HK-2 (cell line): ENCODE measurements at regions not wholly inside any gene's neighbourhood (a gene's known extent, or its start where the extent isn't known, plus 50 kb on each side); places are given as distances from the start of the nearest gene placed in this dataset.
"Not testable (repeated sequence)": the region's sequence is repeated elsewhere in the genome, so short reads cannot be mapped to it uniquely, and the experiment has no call there.

Experiments used
- DNase-seq: peaks from one replicate; pipeline ENCODE4 v3.0.0-alpha.2; 2018; ENCODE audit not compliant: unreplicated experiment

DNA sequence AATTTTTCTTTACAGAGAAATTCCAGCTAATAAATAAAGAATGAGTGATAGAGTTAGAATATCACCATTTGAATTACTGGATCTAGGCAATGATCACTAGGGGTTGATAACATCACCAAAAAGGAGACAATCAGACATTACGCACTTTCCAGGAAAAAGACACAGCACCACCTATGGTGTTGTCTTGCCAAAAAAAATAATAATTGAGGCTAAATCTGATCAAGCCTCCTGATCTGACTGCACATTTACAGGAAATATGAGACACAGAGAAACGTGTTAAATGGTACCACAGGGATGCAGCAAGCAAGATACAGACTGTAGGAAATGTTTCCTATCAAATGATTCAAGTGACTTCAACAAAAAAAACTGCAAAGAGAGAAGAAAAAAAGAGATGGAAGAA, 92.8 kb downstream of the EOMES start:
- no peak for DNase-seq

DNA sequence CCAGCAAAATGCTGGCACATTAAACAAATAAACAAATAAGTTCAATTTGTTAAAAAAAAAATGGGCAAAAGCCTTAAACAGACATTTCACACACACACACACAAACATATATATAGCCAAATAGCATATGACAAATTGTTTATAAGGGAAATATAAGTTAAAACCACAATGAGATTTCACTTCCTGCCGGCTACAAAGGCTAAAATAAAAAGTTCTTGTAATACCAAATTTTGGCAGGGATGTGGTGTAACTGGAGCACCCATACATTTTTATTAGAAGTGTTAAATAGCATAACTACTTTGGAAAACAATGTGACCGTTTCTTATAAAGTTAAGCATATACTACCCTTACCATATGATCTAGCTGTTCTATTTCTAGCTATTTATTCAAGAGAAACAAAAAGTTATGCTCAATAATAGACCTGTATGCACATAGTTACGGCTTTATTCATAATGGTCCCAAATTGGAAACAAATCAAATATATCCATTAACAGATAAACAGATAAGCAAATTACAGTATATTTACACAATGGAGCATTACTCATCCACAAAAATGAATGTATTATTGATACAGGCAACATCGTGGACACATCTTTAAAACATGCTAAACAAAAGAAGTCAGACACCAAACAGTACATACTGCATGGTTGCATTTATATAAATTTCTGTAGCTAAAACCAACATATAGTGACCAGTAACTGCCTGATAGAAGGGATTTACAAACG, 93.9 kb downstream of the EOMES start:
- DNase-seq, result no peak

DNA sequence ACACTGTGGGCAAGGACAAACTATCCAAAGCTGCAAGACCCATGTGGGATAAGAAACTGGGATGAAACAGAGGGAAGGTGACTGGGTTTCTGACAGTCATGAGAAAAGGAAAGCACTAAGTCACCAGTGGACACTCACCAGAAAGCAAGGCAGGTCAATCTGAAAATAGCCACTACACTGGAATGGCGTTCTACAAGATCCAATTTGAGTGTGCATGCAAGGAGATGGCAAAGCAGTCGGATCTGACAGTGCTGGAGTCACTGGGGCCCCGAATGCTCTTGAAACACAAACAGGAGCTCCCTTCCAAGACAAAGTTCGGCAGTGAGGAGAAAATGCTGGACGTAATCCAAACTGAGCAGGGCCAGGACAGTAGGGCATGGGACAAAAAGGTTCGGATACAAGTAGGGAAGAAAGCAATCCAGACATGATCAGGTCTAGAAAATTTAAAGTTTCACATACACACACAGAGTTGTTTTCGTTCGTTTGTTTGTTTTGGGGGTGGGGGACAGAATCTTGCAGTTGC, 95.5 kb downstream of the EOMES start:
- DNase-seq, result no peak

DNA sequence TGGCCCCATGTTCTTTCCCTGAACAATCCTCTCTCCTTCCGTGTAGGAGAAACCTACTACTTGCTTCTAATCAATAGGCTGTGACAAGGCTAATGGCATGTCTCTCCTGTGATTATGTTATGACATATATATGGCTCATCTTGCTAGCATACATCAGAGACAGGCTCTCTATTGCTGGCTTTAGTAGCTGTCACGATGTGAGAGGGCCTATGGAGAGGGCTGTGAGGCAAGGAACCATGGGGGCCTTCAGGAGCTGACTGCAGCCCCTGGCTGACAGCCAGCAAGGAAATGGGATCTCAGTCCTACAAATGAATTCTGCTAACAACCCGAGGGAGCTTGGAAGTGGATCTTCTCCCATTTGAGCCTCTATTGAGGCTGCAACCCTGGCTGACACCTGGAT, 96.3 kb downstream of the EOMES start:
- DNase-seq, result no peak

DNA sequence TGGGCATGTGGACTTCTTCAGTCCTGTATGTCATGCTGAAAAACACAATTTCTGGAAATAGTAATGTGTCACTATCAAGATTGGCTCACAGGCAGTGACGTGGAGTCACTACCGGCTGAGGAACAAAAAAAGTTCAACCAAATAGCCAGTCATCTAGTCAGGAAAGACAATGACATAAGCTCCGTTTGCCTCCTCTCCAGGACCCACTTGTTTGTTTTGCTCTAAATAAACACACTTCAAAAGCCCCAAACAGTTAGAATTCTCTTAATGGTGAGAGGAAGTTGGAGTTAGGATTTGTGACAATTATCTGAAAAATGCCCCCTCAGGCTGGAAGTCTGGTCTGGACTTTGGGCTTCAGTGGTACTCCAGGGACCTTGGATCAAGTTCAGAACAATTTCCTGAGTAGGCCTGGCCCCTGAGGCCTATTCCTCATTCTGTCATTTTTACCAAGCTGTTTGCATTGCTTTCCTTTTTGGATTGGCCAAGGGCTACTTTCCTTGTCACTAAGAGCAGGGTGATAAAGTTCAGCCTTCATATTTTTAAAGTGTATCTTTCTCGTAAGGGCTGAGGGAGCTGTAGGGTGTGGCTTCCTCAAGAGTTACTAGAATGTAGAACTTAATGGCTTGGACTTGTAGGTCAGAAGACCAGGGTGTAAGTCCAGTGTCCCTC, 98.9 kb downstream of the EOMES start:
- DNase-seq, result no peak

DNA sequence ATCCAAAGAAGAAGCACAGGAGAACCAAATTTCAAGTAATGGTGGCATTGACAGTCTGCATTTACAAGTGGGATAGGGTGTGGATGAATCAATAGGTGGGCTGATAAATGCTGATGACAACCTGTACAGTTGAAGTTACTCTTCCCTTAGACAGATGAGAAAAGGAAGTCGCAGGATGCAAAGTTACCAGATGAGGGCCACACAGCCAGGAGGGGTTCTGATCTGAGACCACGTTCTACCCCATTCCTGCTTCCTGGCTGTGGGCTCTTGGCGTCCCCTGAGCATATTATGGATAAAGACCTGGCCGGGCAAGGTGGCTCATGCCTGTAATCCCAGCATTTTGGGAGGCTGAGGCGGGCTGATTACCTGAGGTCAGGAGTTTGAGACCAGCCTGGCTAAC, 104.6 kb downstream of the EOMES start:
- DNase-seq, result no peak

DNA sequence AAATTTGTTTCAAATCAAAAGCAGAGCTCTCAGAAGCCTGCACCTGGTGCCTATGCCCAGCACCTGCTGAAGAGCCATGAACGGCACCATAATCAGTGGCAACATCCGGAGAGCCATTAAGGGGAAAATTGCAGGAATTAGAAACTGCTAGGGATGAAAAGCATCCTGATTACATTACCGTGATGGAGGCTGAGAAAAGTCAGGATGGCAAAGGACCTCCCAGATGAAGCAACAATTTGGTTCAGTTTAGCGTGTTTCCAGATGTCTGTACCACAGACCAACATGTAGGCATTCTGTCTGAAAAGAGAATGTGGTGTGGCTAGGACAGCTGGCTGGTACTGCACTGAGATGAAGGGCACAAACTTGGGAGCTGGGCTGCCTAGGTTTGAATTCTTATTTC, 106.1 kb downstream of the EOMES start:
- DNase-seq, result no peak

DNA sequence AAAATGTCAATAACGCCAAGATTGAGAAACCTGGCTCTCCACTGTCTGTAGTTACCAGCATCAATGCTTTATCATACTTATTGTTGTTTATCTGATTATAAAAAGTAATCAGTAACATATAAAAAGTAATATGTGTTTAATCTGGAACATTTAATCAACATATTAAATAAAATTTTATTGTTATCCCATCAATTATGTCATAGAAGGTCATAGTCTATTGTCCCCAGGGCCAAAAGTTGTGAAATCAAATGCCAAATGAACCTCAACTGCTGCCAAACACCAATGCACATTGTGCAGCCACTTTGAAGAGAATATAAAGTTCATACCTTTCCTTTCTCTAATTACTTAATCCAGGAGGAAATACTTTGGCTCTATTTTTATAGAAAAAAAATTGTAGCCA, 106.6 kb downstream of the EOMES start:
- no peak for DNase-seq

DNA sequence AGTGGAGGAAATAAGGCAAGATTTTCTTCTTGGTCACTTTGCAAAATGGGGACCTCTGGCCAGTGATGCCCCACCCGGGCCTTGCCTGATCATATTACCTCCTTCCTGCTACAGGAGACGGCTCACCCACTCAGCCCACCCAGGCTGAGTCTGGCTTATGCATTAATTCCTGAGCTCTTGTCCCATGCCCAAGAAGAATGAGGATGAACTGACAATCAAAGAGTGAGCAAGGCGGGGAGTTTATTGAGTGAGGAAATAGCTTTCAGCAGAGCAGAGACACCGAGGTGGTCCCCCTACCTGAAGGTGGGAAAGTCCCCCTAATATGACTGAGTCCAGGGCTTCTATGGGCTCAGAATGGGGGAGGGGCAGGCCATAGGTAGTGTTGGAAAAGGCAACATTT, 107.5 kb downstream of the EOMES start:
- no peak for DNase-seq

DNA sequence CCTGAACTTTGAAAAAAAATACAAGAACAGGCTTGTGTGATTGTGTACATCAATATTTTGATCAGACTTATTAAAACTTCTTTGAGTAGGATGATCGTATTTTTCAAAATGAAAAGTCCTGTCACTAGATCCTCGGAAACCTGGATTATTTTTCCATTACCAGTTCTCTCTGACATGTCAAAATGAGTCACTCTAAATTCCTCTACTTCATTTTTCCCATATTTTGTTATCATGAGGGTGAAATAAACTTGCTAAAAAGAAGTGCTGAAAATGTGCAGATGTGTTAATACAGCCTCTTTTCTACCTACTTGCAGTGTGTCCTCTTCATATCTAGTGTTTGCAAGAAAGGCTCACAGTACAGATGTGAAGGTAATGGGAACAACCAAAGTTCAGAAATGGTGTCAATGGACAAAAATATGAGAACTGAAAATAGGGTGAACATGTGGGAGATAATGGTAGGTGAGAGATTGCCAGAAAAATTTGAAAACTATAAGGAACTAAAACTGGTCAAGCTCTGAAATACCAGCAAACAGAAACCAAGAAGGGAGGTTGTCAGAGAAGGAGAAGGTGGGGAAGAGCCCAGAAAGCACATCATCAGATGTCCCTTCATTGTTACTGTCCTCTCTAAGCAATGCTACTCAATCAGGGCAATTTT, 108.2 kb downstream of the EOMES start:
- DNase-seq, result no peak

DNA sequence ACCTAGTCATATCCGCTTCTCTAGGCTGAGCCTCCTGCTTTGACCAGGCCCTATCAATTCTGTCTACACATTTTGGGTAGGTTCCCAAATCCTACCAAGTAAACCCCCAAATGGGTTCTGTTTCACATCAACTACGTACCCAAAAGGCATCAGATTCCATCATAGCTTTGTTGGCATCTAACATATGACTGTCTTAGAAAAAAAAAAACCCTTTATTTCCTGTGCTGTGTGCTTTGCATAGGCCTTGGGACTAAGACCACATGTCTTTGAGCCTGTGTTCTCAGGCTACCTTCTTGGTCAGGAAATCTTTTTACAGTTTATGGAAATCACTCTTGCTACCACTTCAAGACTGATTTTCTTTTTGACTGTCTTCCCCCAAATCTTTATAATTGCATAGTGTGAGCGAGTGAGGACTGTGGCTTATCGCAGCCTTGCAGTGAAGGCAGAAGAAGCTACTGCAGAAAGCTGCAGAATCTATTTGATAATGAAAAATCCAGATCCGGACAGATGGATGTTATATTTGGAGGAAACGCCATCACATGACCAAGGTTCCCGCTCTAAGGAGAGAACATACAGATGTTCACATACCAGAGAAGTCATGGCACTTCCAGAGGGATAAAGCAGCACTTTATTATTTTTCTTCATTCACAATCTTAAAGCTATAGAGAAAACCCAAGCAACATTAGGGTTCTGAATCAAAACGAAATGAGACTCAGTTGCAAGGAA, 111.2 kb downstream of the EOMES start:
- DNase-seq, result no peak

DNA sequence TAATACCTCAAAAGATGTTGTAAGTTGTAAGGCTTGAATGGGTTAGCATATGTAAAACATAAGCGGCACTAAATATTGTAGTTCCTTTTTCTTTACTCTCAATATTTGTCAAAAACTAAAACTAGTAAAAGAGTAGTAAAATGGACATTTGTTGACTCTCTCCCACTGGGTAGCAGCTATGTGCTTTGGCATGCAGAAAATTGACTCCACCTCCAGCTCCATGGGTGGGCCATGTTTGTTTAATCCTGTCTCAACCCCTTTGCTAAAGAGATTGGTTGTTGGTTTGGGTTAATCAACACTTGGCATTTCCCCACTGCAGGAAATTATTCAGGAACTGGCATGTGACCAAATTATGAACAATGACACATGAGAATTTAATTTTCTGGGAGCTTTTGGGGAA, 114.8 kb downstream of the EOMES start:
- no peak for DNase-seq

DNA sequence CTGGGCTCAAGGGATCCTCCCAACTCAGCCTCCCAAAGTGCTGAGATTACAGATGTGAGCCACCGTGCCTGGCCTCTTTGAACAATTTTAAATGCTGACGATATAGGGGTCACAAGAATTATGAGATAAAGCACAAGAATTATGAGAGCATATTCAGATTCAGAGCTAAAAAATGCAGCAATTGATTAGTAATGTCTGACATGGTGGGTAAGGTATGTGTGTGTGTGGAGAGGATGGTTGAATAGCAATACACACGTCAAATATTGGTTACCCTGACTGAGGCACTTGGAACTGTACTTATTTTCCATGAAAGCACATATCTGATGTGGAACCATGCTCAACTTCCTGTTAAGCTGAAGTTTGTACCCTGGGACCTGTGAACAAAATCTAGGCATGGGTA, 115.6 kb downstream of the EOMES start:
- no peak for DNase-seq

DNA sequence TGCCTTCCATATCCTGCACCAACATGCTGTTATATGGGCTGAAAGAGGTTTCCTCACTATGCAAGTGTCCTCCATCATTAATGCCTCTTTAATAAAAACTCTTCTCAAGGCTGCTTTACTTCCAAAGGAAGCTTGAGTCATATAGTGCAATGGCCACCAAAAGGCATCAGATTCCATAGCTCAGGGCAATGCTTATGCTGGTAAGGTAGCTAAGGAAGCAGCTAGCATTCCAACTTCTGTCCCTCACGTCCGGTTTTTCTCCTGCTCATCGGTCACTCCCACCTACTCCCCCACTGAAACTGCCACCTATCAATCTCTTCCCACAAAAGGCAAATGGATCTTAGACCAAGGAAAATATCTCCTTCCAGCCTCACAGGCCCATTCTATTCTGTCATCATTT, 117.1 kb upstream of the SLC4A7 start:
- not testable (repeated sequence) for DNase-seq

DNA sequence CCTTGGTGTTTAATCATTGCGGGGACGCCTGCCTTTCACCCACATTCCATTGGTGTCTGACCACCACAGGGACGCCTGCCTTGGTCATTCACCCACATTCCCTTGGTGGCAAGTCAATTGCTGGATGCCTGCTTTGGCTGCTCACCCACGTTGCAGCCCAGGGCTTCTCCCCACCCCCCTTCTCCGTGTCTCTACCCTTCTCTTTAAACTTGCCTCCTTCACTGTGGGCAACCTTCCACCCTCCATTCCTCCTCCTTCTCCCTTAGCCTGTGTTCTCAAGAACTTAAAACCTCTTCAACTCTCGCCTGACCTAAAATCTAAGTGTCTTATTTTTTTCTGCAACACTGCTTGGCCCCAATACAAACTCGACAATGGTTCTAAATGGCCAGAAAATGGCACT, 115.6 kb upstream of the SLC4A7 start:
- not testable (repeated sequence) for DNase-seq

DNA sequence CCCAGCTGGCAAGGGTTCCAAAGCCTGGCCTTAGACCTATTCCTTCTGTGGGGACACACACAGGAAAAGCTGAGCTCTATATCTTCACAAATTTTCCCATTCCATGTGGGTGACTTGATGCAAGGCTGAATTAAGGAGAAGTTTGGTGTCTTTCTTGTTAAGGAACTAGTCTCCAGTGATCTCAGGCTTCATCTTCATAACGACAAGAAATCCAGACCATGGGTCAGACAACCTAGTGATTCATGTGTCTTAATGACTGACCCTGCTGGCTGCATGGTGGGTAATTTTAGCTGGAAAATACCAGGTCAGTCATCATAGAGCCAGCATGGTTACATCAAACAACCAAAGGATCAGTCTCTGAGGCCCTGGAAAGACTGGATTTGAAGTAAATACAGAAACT, 112.7 kb upstream of the SLC4A7 start:
- peak; percentile 4 for DNase-seq

DNA sequence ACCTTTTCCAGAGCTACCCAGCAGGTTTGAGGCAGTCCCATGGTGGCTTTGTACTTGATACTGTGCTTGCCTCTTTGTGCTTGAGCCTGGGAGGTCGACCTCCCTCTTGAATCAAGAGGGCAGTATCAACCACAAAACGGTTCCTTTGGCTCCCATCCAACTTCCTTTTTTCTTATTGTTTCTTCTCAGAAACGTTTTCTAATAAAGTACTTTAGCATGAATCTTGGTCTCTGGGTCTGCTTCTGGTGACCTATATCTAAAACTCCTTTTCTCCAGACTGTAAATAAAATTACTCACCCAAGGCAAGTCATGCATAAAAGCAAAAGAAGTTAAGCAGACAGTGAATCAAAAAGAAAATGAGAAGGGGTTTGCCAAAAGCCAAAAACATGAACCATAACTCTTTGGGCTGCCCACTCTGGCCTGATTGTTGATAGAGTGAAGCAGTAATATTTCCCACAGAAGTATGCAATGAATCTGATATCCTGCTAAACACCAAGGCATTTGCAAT, 112.2 kb upstream of the SLC4A7 start:
- DNase-seq, result no peak

DNA sequence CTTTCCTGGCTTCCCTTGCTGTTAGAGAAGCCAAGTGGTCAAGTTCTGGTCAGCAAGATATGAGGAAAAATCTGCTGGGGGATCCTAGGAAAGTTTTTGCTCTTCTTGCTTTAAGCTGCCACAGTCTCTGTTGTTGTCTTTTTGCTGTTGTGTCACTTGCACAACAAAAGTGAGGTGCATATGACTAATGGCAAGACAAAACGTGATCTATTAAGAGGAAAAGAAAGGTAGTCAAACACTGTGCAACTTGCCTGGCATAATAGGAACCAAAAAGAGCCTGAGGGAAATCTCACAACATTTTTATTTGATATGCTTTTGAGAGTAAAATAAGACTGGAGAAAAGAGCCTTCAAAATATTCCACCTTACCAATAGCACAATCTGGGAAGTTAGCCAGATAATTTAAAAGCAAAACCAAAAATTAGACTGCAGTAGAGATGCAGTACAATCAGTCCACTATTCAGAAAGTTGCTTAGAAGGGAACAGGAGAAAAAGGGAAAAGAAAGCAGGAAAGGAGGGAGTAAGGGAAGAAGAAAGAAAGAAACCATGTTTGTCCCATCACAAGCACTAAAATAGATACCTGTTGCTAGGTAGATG, 110.0 kb upstream of the SLC4A7 start:
- no peak for DNase-seq

DNA sequence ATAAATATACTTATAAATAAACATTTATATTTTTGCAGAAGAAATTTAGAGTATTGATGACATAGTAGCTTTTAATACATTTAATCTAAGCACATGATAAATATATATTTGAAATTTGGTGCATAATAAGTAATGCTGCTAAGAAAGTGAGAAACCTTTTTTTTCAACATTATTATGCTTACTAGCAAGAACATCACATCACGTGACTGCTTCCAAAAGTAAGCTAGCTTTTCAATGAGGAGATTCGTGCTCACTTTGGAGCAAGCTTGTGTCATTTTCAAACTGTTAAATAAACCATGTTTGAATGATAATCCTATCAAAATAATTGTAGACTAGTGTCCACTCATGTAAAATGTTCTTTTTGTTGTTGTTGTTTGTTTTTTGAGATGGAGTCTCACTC, 109.0 kb upstream of the SLC4A7 start:
- DNase-seq, result no peak

DNA sequence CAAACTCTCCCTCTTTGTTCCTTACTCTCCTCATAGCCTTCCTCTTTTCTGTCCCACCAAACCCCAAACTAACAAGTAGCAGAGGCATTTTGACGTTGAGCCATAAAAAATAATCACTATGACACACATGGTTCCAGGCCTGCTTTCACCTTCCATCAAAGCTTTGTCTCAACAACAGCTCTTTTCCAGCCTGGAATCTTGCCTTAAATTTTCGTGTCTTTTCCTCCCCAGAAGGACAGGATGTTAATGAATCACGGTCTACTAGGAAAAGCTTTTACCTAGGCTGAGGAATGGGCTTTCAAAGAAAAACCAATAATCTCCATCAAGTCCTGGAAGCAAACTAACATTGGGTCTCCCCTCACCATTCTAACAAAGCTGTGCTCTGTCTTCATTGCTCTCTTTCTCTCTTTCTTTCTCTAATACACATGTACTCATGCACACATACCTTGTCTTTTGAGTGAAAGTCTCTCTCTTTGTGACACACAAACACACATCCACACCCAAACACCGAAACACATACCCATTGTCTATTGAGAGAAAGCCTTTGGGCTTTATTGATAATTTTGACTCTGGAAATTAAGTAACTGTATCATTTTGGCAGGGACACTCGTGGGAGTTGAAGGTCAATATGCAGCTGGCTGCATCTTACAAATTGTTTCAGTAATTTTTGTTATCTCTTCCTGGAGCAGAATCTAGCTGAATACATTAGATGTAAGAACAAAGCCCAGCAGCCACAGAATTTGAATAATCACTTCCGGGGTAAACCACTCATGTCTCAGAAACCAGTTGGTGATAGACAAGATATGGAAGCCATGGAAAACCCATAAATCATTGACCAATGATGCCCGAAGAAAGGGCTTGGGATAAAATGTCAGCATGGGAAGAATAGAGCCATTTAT, 107.4 kb upstream of the SLC4A7 start:
- no peak for DNase-seq
